Activated T-cell treated with anti-CD3 and anti-CD28 coated beads, Interleukin-2, amount 50 U/mL, for 4 hours (primary cell): ENCODE measurements at regions not wholly inside any gene's neighbourhood (a gene's known extent, or its start where the extent isn't known, plus 50 kb on each side); places are given as distances from the start of the nearest gene placed in this dataset.
"Not testable (repeated sequence)": the region's sequence is repeated elsewhere in the genome, so short reads cannot be mapped to it uniquely, and the experiment has no call there.

ENCODE experiments used
- ATAC-seq, 2 donors: fragments of 200-7000 bp; cut with Tn5 transposase; one replicate each; pipeline ENCODE4 v1.10.0; 2021
- DNase-seq: peaks from one replicate; pipeline ENCODE4 v3.0.0-alpha.2; 2020
- H3K27me3 Mint-ChIP-seq: one replicate; pipeline ENCODE4 v1.8.0; 2021; ENCODE audit warnings: low read depth, mixed read lengths
- H3K36me3 Mint-ChIP-seq: one replicate; pipeline ENCODE4 v1.8.0; 2022; ENCODE audit warnings: mixed read lengths; ENCODE audit not compliant: insufficient read depth
- H3K4me1 Mint-ChIP-seq: one replicate; pipeline ENCODE4 v1.8.0; 2021; ENCODE audit warnings: low read depth, mixed read lengths
- H3K4me3 Mint-ChIP-seq: one replicate; pipeline ENCODE4 v1.8.0; 2021; ENCODE audit warnings: mild to moderate bottlenecking, moderate library complexity, mixed read lengths
- H3K9me3 Mint-ChIP-seq: one replicate; pipeline ENCODE4 v1.8.0; 2021; ENCODE audit warnings: mixed read lengths

DNA sequence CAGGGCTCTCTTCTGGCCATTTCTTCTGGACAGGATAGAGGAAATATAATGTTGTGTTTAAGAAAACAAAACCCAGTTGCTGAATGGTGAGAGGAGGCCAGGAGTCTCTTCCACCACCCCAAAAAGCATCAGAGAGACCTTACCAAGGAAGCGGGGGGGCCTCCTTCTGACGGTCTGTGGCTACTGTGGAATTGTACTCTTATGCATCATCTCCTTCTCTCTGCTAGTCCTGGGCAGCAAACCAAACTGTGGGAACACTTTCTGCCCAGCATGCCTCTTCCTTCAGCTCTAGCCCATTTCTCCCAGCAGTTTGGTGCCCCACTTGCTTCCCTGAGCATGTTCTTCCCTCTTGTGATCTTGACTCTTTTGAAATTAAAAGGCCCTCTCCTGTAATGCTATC lies 157.7 kb downstream of the HHIPL2 start:
- Mint-ChIP-seq H3K27me3 (no peaks in the 10 kb centered on the region), H3K9me3 (no peaks in the 10 kb centered on the region), H3K36me3 (no peaks in the 10 kb centered on the region), H3K4me1 (peaks cover 6% of the 10 kb centered on the region), H3K4me3 (no peak overlapping the region)
- ATAC-seq = no peak
- DNase-seq = no peak

DNA sequence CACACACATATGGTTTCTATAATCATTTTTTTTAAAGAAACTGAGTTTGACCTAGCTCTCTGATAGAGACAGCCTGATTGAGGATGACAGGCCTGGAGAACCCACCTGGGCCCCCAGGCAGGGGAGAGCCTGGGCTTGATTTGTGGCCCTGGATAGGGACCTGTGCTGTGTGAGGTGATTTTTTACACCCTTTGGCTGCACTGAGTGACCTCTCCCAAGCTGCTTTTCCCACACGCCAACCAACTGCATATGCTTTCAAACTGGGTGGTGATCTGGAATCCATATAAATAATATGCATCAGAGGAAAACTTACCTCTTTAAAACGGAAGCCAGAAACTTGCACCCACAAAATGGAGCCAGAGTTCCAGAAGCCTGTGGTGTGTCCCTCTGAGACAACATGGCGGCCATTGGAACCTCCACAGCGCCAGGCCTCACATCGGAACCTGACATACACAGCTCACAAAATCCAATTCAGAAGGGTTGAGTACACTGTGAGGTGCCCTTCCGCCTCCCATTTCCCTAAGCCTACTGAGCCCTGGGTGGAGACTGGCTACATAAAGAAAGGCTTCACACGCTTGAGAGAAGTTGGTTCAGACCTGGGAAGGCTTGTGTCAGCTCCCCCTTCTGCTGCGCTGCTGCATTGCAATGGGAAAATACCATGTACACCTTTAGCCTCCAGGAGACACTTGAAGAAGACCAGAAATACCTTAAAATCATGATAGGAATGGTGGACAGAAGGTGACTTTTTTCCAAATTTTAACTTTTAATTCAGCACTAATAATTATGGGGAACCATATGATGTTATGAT lies 160.7 kb downstream of the HHIPL2 start:
- H3K36me3 Mint-ChIP-seq = no peaks in the 10 kb centered on the region
- no peak overlapping the region for H3K4me3 Mint-ChIP-seq
- H3K9me3 Mint-ChIP-seq = no peaks in the 10 kb centered on the region
- no peaks in the 10 kb centered on the region for H3K27me3 Mint-ChIP-seq
- peaks cover 3% of the 10 kb centered on the region for H3K4me1 Mint-ChIP-seq
- no peak for ATAC-seq
- no peak for DNase-seq

- peaks cover 3% of the 10 kb centered on the region for H3K4me1 Mint-ChIP-seq
- no peak overlapping the region for H3K4me3 Mint-ChIP-seq
- no peak for DNase-seq
- ATAC-seq = no peak
- H3K27me3 Mint-ChIP-seq = no peaks in the 10 kb centered on the region
- no peaks in the 10 kb centered on the region for H3K9me3 Mint-ChIP-seq
- no peaks in the 10 kb centered on the region for H3K36me3 Mint-ChIP-seq
Measured at GRCh38 chr1:222385955-222386354, 161.9 kb downstream of the HHIPL2 start.

- no peak for ATAC-seq
- H3K9me3 Mint-ChIP-seq = peaks cover 7% of the 10 kb centered on the region
- no peaks in the 10 kb centered on the region for H3K27me3 Mint-ChIP-seq
- no peak overlapping the region for H3K4me3 Mint-ChIP-seq
- no peak for DNase-seq
- no peaks in the 10 kb centered on the region for H3K36me3 Mint-ChIP-seq
- H3K4me1 Mint-ChIP-seq = peaks cover 3% of the 10 kb centered on the region
Measured at GRCh38 chr1:222385262-222385661, 162.6 kb downstream of the HHIPL2 start.

- Mint-ChIP-seq H3K9me3 (peaks cover 12% of the 10 kb centered on the region), H3K36me3 (no peaks in the 10 kb centered on the region), H3K4me3 (no peak overlapping the region), H3K27me3 (no peaks in the 10 kb centered on the region), H3K4me1 (peaks cover 2% of the 10 kb centered on the region)
- ATAC-seq = no peak
- no peak for DNase-seq
Measured at GRCh38 chr1:222384531-222384930, 163.4 kb downstream of the HHIPL2 start.

GRCh38 chr1:222382171-222382570 lies 165.7 kb downstream of the HHIPL2 start:
- no peaks in the 10 kb centered on the region for H3K4me1 Mint-ChIP-seq
- H3K36me3 Mint-ChIP-seq = no peaks in the 10 kb centered on the region
- DNase-seq = no peak
- no peak overlapping the region for H3K4me3 Mint-ChIP-seq
- peaks cover 12% of the 10 kb centered on the region for H3K9me3 Mint-ChIP-seq
- ATAC-seq = no peak
- no peaks in the 10 kb centered on the region for H3K27me3 Mint-ChIP-seq

DNA sequence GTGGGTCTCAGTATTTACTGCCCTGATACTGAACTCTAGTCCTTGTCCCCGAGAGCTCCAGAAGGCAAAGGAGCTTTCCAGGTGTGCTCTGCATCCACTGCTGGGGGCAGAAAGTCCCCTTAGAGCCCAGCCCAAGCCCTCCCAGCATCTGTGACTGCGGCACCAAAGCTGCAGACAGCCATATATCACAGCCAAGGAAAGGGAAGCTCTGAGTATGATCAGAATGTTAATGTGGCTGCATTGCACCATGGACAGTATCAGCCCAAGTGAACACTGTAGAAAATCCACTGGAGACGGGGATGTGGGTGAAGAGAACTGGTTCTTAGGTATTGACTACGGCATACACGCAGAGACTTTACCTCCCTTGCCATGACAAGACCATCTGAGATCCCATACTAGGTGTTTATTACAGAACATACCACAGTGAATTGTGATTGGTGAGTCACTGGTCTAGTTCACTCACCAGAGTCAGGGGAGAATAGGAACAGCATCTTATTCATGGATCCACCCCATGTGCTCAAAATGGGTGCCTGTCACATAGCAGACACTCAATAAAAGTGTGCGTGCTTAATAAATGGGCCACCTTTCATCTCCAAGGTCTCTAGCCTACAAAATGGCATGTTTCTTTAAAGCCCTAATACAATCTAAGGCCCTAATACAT lies 170.3 kb downstream of the HHIPL2 start:
- DNase-seq = no peak
- Mint-ChIP-seq H3K9me3 (peaks cover 12% of the 10 kb centered on the region), H3K36me3 (no peaks in the 10 kb centered on the region)

GRCh38 chr1:222376791-222377190 lies 171.1 kb downstream of the HHIPL2 start:
- not testable (repeated sequence) for H3K36me3 Mint-ChIP-seq, DNase-seq, H3K27me3 Mint-ChIP-seq, H3K4me1 Mint-ChIP-seq, ATAC-seq, H3K4me3 Mint-ChIP-seq
- peaks cover 12% of the 10 kb centered on the region for H3K9me3 Mint-ChIP-seq

More for the DNA sequence above, 170.3 kb downstream of the HHIPL2 start:
- ATAC-seq = no peak
- H3K27me3 Mint-ChIP-seq = no peaks in the 10 kb centered on the region
- no peak overlapping the region for H3K4me3 Mint-ChIP-seq
- H3K4me1 Mint-ChIP-seq = peaks cover 4% of the 10 kb centered on the region

DNA sequence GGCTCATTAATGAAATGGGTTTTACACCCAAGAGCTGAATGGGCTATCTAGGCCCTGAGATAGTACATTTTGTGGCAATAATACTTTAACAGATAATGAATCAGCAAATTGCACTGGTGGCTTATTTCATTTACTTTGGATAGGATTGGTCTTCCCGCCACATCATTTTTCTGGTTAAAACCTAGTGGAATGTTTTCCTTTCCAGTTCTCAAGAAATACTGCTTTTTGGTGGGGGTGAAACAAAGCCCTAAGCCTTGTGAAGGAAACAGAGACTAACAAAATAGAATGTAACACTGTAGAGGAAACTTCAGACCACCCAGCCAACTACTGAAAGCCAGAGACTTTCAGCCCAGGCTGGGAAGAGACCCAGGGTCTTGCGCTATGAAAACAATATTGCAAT lies 172.2 kb downstream of the HHIPL2 start:
- peaks cover 10% of the 10 kb centered on the region for H3K9me3 Mint-ChIP-seq
- peaks cover 4% of the 10 kb centered on the region for H3K4me1 Mint-ChIP-seq
- DNase-seq (no peak), ATAC-seq (no peak)
- H3K27me3 Mint-ChIP-seq = no peaks in the 10 kb centered on the region
- no peaks in the 10 kb centered on the region for H3K36me3 Mint-ChIP-seq
- H3K4me3 Mint-ChIP-seq = no peak overlapping the region

GRCh38 chr1:222373831-222374602 lies 173.9 kb downstream of the HHIPL2 start:
- DNase-seq (no peak), ATAC-seq (no peak)
- Mint-ChIP-seq H3K4me1 (peaks cover 4% of the 10 kb centered on the region), H3K27me3 (no peaks in the 10 kb centered on the region), H3K9me3 (no peaks in the 10 kb centered on the region), H3K4me3 (no peak overlapping the region), H3K36me3 (no peaks in the 10 kb centered on the region)

DNA sequence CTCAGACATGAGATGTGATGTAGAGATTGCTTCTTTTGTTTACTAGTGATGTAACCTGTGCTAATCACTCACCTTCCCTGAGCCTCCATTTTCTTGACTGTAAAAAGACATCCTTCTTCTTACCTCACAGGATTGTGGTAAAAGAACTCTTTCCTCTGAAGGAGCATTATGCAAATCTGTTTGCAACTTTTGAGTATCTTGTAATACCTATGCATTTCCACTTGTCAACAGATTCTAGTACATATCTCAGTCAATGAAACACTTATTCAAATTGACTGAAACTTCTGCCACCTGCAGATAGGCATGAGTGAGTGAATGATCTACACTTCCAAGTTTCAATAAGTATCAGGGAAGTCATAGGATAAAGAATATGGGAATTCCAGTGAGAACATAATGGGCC lies 174.7 kb downstream of the HHIPL2 start:
- ATAC-seq (no peak), DNase-seq (no peak)
- Mint-ChIP-seq H3K4me1 (peaks cover 4% of the 10 kb centered on the region), H3K27me3 (no peaks in the 10 kb centered on the region), H3K36me3 (no peaks in the 10 kb centered on the region), H3K4me3 (no peak overlapping the region), H3K9me3 (no peaks in the 10 kb centered on the region)

GRCh38 chr1:222372221-222372620 lies 175.7 kb downstream of the HHIPL2 start:
- ATAC-seq = no peak
- no peaks in the 10 kb centered on the region for H3K27me3 Mint-ChIP-seq
- H3K9me3 Mint-ChIP-seq = no peaks in the 10 kb centered on the region
- H3K36me3 Mint-ChIP-seq = no peaks in the 10 kb centered on the region
- no peak overlapping the region for H3K4me3 Mint-ChIP-seq
- H3K4me1 Mint-ChIP-seq = peaks cover 4% of the 10 kb centered on the region
- DNase-seq = no peak

DNA sequence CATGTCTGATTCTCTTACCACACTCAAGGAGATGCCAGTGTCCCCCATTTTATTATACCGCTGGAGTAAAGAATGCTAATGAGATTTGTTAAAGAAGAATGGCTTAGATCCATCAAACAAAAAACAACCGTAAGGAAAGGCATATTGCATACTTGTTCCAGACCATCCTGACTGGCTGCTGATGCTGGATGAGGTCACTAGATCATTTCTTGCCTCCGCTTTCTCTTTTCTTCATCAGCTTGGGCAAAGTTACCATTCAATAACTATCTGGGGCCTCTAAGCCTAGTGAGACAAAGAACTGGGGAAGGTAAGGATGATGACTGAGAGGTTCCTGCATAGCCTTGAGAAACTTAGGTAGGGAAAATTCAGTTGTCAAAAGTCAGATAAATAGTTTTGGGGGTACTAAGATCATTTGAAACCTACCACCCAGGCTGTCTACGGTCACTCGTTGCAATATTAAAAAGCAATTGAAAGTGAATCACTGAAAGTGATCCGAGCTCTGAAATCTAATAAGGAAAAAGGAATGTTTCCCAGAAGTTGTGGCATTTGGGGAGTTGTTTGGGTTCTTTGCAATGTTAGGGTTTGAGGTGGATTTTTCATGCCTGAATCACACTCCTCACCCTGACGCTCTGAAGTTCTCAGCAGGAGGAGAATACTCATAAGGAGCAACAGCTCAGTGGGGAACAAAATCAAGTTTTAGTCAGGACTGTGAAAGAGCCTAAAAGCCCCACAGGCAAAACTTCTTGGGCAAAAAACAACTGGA lies 176.8 kb downstream of the HHIPL2 start:
- Mint-ChIP-seq H3K9me3 (no peaks in the 10 kb centered on the region), H3K4me1 (peaks cover 4% of the 10 kb centered on the region), H3K4me3 (no peak overlapping the region), H3K36me3 (no peaks in the 10 kb centered on the region), H3K27me3 (no peaks in the 10 kb centered on the region)
- DNase-seq (no peak), ATAC-seq (no peak)
